ENCODE measurements at regions not wholly inside any gene's neighbourhood (a gene's known extent, or its start where the extent isn't known, plus 50 kb on each side); places are given as distances from the start of the nearest gene placed in this dataset.

DNA sequence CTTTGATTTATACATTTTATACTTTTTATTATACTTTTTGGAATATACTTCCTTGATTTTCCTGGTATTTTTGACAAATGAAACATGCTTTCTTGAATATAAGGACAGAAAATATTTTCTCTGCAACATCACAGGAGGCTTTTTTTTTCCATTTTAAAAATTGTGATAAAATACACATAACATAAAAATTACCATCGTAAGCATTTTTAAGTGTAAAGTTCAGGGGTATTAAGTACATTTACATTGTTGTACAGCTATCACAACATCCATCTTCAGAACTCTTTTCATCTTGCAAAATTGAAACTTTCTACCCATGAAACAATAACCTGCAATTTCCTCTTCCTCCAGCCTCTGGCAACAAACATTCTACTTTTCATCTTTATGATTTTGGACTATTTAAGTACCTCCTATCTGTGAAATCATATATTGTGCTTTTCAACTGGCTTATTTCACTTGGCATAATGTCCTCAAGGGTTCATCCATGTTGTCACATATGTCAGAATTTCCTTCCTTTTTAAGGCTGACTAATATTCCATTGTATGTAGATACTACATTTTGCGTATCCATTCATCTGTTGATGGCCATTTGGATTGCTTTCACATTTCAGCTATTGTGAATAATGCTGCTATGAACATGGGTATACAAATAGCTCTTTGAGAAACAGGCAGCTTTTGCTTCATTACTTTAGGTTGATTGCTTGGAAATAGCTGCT is 412.6 kb downstream of the RAPGEF2 start (continued):
- TF ChIP-seq, protein P1, sequence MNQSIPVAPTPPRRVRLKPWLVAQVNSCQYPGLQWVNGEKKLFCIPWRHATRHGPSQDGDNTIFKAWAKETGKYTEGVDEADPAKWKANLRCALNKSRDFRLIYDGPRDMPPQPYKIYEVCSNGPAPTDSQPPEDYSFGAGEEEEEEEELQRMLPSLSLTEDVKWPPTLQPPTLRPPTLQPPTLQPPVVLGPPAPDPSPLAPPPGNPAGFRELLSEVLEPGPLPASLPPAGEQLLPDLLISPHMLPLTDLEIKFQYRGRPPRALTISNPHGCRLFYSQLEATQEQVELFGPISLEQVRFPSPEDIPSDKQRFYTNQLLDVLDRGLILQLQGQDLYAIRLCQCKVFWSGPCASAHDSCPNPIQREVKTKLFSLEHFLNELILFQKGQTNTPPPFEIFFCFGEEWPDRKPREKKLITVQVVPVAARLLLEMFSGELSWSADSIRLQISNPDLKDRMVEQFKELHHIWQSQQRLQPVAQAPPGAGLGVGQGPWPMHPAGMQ (IDR thresholded peaks at IDR 0.05; ENCODE audit: borderline replicate concordance): no peak

DNA sequence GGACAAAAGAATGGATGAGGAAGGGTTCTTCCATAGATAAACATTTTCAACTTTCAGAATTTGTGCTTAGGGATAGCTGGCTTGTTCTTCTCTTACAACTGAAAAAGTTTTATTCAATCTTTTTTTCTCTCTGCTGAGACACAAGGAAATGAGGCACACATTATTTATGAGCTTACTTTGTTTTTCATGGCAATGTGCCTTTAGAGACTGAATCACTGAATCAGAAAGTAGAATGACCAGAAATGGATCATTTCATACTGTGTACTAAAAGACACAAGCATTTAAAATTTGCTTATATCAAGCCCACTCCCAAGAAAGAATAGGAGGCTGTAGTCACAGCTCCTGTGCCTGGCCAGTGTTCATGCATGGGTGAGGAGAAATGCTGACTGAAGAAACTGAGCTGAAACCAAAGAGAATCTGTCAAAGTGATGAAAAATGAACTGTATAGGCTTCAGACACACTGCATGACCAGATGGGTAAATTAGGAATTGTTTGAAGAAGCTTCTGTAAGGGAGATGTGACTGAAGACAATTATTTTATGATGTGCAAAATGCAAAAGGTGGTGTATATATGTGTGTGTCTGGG is 413.8 kb downstream of the RAPGEF2 start:
- SMC1A ChIA-PET (ENCODE audit: uncharacterized antibody, unreplicated experiment): interaction anchor here (2.0 kb wide), 1 partner anchor 23 kb away, joined by 4 read pairs; no protein-coding TSS in a partner anchor
- POLR2A ChIA-PET: no interaction called here
- FAIRE-seq: no peak
- no peak overlapping the region for H2AFZ ChIP-seq (ENCODE audit: control insufficient read depth, low read depth, low read length)
- CTCF ChIA-PET: interaction anchor here (0.9 to 1.2 kb wide), 3 partner anchors 29 to 61 kb away, joined by 3 to 4 read pairs (median 4); no protein-coding TSS in a partner anchor
- no peaks in the 10 kb centered on the region for H3K9me3 ChIP-seq (replicated peaks; ENCODE audit: control insufficient read depth, insufficient read depth, low read length)
- H3K27ac ChIP-seq (ENCODE audit: control insufficient read depth, insufficient read depth): no peak overlapping the region
- H3K27me3 ChIP-seq (replicated peaks in 1 of 2; ENCODE audit: control insufficient read depth in 2 of 2, insufficient read depth in 2 of 2, low read length in 1 of 2): no peaks in the 10 kb centered on the region
- TF ChIP-seq FOXM1 (IDR thresholded peaks at IDR 0.05; ENCODE audit: low read depth, low read length): no peak
- no peak for TF ChIP-seq MTA2 (IDR thresholded peaks at IDR 0.05; ENCODE audit: low read depth)
- TF ChIP-seq IKZF2 (IDR thresholded peaks at IDR 0.05): no peak
- TF ChIP-seq SPI1 (IDR thresholded peaks at IDR 0.05; ENCODE audit: borderline replicate concordance, insufficient read depth, low read depth, low read length): no peak
- TF ChIP-seq BHLHE40 (IDR thresholded peaks at IDR 0.05; ENCODE audit: borderline replicate concordance in 1 of 2, low read depth in 2 of 2, low read length in 1 of 2): no peak
- no peak for TF ChIP-seq HDGF (IDR thresholded peaks at IDR 0.05)
- TF ChIP-seq CREB1 (IDR thresholded peaks at IDR 0.05; ENCODE audit: low read depth): no peak
- TF ChIP-seq, protein P2, sequence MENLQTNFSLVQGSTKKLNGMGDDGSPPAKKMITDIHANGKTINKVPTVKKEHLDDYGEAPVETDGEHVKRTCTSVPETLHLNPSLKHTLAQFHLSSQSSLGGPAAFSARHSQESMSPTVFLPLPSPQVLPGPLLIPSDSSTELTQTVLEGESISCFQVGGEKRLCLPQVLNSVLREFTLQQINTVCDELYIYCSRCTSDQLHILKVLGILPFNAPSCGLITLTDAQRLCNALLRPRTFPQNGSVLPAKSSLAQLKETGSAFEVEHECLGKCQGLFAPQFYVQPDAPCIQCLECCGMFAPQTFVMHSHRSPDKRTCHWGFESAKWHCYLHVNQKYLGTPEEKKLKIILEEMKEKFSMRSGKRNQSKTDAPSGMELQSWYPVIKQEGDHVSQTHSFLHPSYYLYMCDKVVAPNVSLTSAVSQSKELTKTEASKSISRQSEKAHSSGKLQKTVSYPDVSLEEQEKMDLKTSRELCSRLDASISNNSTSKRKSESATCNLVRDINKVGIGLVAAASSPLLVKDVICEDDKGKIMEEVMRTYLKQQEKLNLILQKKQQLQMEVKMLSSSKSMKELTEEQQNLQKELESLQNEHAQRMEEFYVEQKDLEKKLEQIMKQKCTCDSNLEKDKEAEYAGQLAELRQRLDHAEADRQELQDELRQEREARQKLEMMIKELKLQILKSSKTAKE (IDR thresholded peaks at IDR 0.05; ENCODE audit: low read depth, poor library complexity, severe bottlenecking): no peak
- no peak for TF ChIP-seq WRNIP1 (IDR thresholded peaks at IDR 0.05; ENCODE audit: borderline replicate concordance, low read depth, low read length)
- no peaks in the 10 kb centered on the region for H3K36me3 ChIP-seq (ENCODE audit: control insufficient read depth in 2 of 2, insufficient read depth in 2 of 2, low read length in 1 of 2)
- no peak overlapping the region for H3K4me2 ChIP-seq (ENCODE audit: control insufficient read depth, insufficient read depth)
- H3K4me1 ChIP-seq (ENCODE audit: control insufficient read depth, insufficient read depth, low read length): no peaks in the 10 kb centered on the region
- H4K20me1 ChIP-seq (ENCODE audit: control insufficient read depth, insufficient read depth): no peaks in the 10 kb centered on the region
- no peak overlapping the region for H3K9ac ChIP-seq (ENCODE audit: control insufficient read depth, insufficient read depth, low read length)
- in situ Hi-C loops (cut with MboI) (no loop called here), intact Hi-C loops (cut with micrococcal nuclease; ENCODE audit: unreplicated experiment) (no loop called here)
- RAD21 ChIA-PET (ENCODE audit: unreplicated experiment): no interaction called here
- no peak for ATAC-seq
- H3K4me3 ChIP-seq: no peak overlapping the region
- no peak for DNase-seq (ENCODE audit: low read depth, low spot score)
- BruUV-seq (replicated peaks): no TSS peak
- no peaks in the 10 kb centered on the region for H3K79me2 ChIP-seq (ENCODE audit: control insufficient read depth, insufficient read depth, low read length)
